Chondrocyte (in vitro differentiated cells): ENCODE measurements at regions not wholly inside any gene's neighbourhood (a gene's known extent, or its start where the extent isn't known, plus 50 kb on each side); places are given as distances from the start of the nearest gene placed in this dataset.

Experiments
- DNase-seq: peaks from one replicate; pipeline ENCODE4 v3.0.0; 2021; ENCODE audit warnings: mixed read lengths, low spot score
- H3K27ac Mint-ChIP-seq: one replicate; pipeline ENCODE4 v1.8.0; 2021; ENCODE audit warnings: mild to moderate bottlenecking, moderate library complexity, mixed read lengths; ENCODE audit not compliant: unreplicated experiment
- H3K27me3 Mint-ChIP-seq: 2 replicates; pipeline ENCODE4 v1.8.0; 2021; ENCODE audit warnings: low read depth, mixed read lengths
- H3K36me3 Mint-ChIP-seq: 2 replicates; pipeline ENCODE4 v1.8.0; 2021; ENCODE audit warnings: low read depth, mixed read lengths
- H3K4me1 Mint-ChIP-seq: 2 replicates; pipeline ENCODE4 v1.8.0; 2021; ENCODE audit warnings: low read depth, mild to moderate bottlenecking, mixed read lengths
- H3K4me3 Mint-ChIP-seq: one replicate; pipeline ENCODE4 v1.8.0; 2021; ENCODE audit warnings: mild to moderate bottlenecking, moderate library complexity, mixed read lengths; ENCODE audit not compliant: unreplicated experiment
- H3K9me3 Mint-ChIP-seq: 2 replicates; pipeline ENCODE4 v1.8.0; 2021; ENCODE audit warnings: low read depth, mixed read lengths
- TF ChIP-seq, protein P1 (sequence below): fragments of 200-600 bp; sonication (generic); IDR thresholded peaks from 2 replicates; pipeline ENCODE4 v1.5.0; 2021; ENCODE audit warnings: antibody characterized with exemption, mild to moderate bottlenecking, moderate library complexity

DNA sequence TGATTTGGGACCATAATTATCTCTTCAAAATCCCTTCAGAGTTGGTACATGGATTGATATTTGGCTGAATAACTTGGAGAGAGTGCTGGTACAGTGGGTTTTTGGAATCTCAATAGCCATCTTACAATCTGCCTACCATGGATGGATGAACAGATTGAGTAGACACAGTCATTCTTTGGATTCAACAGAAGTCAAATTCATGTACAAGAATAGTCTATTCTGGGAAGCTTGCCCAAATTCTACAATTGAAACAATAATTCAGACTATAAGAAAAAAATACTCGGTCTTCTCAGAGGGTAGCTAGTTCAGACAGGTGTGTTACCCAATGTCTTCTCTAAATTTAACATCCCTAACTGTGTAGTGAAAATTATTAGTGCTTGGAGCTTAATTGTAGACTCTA is 574.0 kb downstream of the LRRIQ3 start:
- H3K4me1 Mint-ChIP-seq: no peaks in the 10 kb centered on the region
- H3K4me3 Mint-ChIP-seq: no peak overlapping the region
- DNase-seq: no peak
- no peaks in the 10 kb centered on the region for H3K36me3 Mint-ChIP-seq
- TF ChIP-seq, protein P1, sequence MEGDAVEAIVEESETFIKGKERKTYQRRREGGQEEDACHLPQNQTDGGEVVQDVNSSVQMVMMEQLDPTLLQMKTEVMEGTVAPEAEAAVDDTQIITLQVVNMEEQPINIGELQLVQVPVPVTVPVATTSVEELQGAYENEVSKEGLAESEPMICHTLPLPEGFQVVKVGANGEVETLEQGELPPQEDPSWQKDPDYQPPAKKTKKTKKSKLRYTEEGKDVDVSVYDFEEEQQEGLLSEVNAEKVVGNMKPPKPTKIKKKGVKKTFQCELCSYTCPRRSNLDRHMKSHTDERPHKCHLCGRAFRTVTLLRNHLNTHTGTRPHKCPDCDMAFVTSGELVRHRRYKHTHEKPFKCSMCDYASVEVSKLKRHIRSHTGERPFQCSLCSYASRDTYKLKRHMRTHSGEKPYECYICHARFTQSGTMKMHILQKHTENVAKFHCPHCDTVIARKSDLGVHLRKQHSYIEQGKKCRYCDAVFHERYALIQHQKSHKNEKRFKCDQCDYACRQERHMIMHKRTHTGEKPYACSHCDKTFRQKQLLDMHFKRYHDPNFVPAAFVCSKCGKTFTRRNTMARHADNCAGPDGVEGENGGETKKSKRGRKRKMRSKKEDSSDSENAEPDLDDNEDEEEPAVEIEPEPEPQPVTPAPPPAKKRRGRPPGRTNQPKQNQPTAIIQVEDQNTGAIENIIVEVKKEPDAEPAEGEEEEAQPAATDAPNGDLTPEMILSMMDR: no peak
- H3K27ac Mint-ChIP-seq: no peak overlapping the region
- H3K9me3 Mint-ChIP-seq: no peaks in the 10 kb centered on the region
- H3K27me3 Mint-ChIP-seq: peaks cover 5% of the 10 kb centered on the region

DNA sequence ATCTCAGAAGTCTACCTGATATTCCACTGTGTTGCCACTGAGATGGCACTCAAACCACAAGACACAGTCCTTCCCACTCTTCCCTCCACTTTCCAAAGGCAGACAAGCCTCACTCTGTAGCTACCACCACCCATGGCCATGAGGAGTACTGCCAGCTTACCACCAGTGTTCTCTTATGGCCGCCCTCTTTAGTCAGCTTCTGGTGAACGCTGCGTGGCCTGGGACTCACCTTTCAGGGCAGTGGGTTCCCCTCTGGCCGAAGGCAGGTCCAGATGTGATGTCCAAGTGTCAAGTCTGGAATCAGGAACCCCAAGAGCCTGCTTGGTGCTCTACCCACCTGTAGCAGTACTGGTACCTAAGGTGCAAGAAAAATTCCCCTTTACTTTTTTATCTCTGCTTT is 580.8 kb downstream of the LRRIQ3 start:
- Mint-ChIP-seq H3K4me3 (no peak overlapping the region), H3K27ac (no peak overlapping the region), H3K4me1 (no peaks in the 10 kb centered on the region), H3K36me3 (no peaks in the 10 kb centered on the region), H3K9me3 (peaks cover 5% of the 10 kb centered on the region), H3K27me3 (peaks cover 8% of the 10 kb centered on the region)
- no peak for DNase-seq
- TF ChIP-seq, protein P1: no peak

GRCh38 chr1:73611681-73612080 is 586.3 kb downstream of the LRRIQ3 start:
- no peaks in the 10 kb centered on the region for H3K9me3 Mint-ChIP-seq
- no peak overlapping the region for H3K27ac Mint-ChIP-seq
- H3K4me3 Mint-ChIP-seq: no peak overlapping the region
- H3K36me3 Mint-ChIP-seq: no peaks in the 10 kb centered on the region
- no peak for DNase-seq
- peaks cover 9% of the 10 kb centered on the region for H3K27me3 Mint-ChIP-seq
- no peaks in the 10 kb centered on the region for H3K4me1 Mint-ChIP-seq
- TF ChIP-seq, protein P1: no peak

DNA sequence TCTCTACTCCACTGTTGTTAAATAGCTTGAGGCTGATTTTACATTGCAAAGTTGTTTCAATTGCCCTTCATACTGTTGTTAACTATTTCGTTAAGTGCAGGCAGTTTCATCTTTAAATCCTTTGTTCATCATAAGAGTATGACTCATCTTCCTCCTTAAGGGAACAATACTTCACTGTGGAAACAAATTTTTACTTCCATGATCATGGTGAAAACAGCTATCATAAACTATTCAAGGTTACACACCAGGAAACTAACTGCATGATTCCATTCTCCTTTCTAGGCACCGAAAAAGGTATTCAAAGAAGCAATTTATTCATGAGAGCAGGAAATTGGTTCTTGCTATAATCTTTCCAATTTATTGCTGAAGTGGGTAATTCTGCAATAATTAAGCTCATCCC is 593.2 kb downstream of the LRRIQ3 start:
- H3K4me3 Mint-ChIP-seq: no peak overlapping the region

GRCh38 chr1:73604211-73604610 is 593.8 kb downstream of the LRRIQ3 start:
- TF ChIP-seq, protein P1: no peak
- Mint-ChIP-seq H3K36me3 (no peaks in the 10 kb centered on the region), H3K4me1 (no peaks in the 10 kb centered on the region), H3K27ac (no peak overlapping the region), H3K4me3 (no peak overlapping the region), H3K9me3 (peaks cover 7% of the 10 kb centered on the region), H3K27me3 (peaks cover 2% of the 10 kb centered on the region)
- DNase-seq: no peak

More for the DNA sequence above, 593.2 kb downstream of the LRRIQ3 start:
- Mint-ChIP-seq H3K4me1 (no peaks in the 10 kb centered on the region), H3K36me3 (no peaks in the 10 kb centered on the region), H3K9me3 (peaks cover 6% of the 10 kb centered on the region), H3K27ac (no peak overlapping the region), H3K27me3 (peaks cover 2% of the 10 kb centered on the region)
- no peak for DNase-seq
- TF ChIP-seq, protein P1: no peak
